BJ (cell line): ENCODE measurements at regions not wholly inside any gene's neighbourhood (a gene's known extent, or its start where the extent isn't known, plus 50 kb on each side); places are given as distances from the start of the nearest gene placed in this dataset.

Source experiments
- CTCF ChIA-PET: fragments of 350-600 bp; formaldehyde crosslinking; extraction: SDS; loops from one replicate; lab custom pipeline; 2021; ENCODE audit warnings: antibody characterized with exemption, inconsistent platforms; lab: Yijun Ruan, JAX
- POLR2A ChIA-PET: fragments of 300-600 bp; sonication (Branson Sonifier 250); formaldehyde crosslinking; extraction: SDS; loops from one replicate; lab custom pipeline; 2021; ENCODE audit warnings: antibody characterized with exemption; lab: Charles Lee
- DNase-seq: peaks from one replicate; pipeline ENCODE4 v3.0.0-alpha.2; 2011; ENCODE audit warnings: low read depth
- H3K27me3 ChIP-seq: 2 replicates; pipeline ENCODE4 v1.6.0; 2011; ENCODE audit warnings: low read length; ENCODE audit not compliant: control insufficient read depth, insufficient read depth
- H3K36me3 ChIP-seq: 2 replicates; pipeline ENCODE4 v1.5.1; 2011; ENCODE audit warnings: low read length; ENCODE audit not compliant: control insufficient read depth, insufficient read depth
- H3K4me3 ChIP-seq: 2 replicates; pipeline ENCODE4 v1.5.1; 2011; ENCODE audit warnings: low read depth, mild to moderate bottlenecking, control low read depth, low read length
- CTCF ChIP-seq: IDR thresholded peaks from 2 replicates; pipeline ENCODE4 v1.5.1; 2011; ENCODE audit warnings: low read depth, mild to moderate bottlenecking, control low read depth, inconsistent platforms, low read length, moderate library complexity; ENCODE audit not compliant: insufficient read depth

GRCh38 chr11:110832539-110832938, 120.3 kb upstream of the ARHGAP20 start:
- ChIA-PET POLR2A (interaction anchor here (0.6 kb wide), 1 partner anchor 82 kb away, joined by 4 read pairs; no protein-coding TSS in a partner anchor), CTCF (no interaction called here)
- Histone ChIP-seq H3K36me3 (no peaks in the 10 kb centered on the region), H3K27me3 (no peaks in the 10 kb centered on the region), H3K4me3 (no peak overlapping the region)
- DNase-seq, result no peak
- TF ChIP-seq CTCF, result no peak

- POLR2A ChIA-PET, result interaction anchor here (0.6 kb wide), 1 partner anchor 82 kb away, joined by 4 read pairs; no protein-coding TSS in a partner anchor
- no peak for DNase-seq
- no peaks in the 10 kb centered on the region for H3K27me3 ChIP-seq
- H3K4me3 ChIP-seq, result no peak overlapping the region
- no peaks in the 10 kb centered on the region for H3K36me3 ChIP-seq
- CTCF ChIA-PET, result no interaction called here
- TF ChIP-seq CTCF, result no peak
These were observed 119.8 kb upstream of the ARHGAP20 start for GRCh38 chr11:110832080-110832479.

- Histone ChIP-seq H3K27me3 (no peaks in the 10 kb centered on the region), H3K36me3 (no peaks in the 10 kb centered on the region), H3K4me3 (no peak overlapping the region)
- ChIA-PET POLR2A (no interaction called here), CTCF (no interaction called here)
- no peak for TF ChIP-seq CTCF
- DNase-seq, result no peak
These were observed 118.5 kb upstream of the ARHGAP20 start for GRCh38 chr11:110830747-110831146.

- DNase-seq, result no peak
- ChIA-PET CTCF (no interaction called here), POLR2A (no interaction called here)
- Histone ChIP-seq H3K27me3 (no peaks in the 10 kb centered on the region), H3K4me3 (no peak overlapping the region), H3K36me3 (no peaks in the 10 kb centered on the region)
- TF ChIP-seq CTCF, result no peak
These were observed 118.1 kb upstream of the ARHGAP20 start for GRCh38 chr11:110830344-110830743.

- Histone ChIP-seq H3K4me3 (no peak overlapping the region), H3K27me3 (no peaks in the 10 kb centered on the region), H3K36me3 (no peaks in the 10 kb centered on the region)
- DNase-seq, result no peak
- TF ChIP-seq CTCF, result no peak
- CTCF ChIA-PET, result interaction anchor here (0.6 kb wide), 1 partner anchor 184 kb away, joined by 4 read pairs; no protein-coding TSS in a partner anchor
- POLR2A ChIA-PET, result no interaction called here
These were observed 117.6 kb upstream of the ARHGAP20 start for GRCh38 chr11:110829873-110830272.
